AG04450 (cell line): ENCODE measurements at regions not wholly inside any gene's neighbourhood (a gene's known extent, or its start where the extent isn't known, plus 50 kb on each side); places are given as distances from the start of the nearest gene placed in this dataset.

Experiments used
- CTCF ChIA-PET: fragments of 300-600, 350-600 bp; formaldehyde crosslinking; extraction: SDS; loops from one replicate; lab custom pipeline; 2022; ENCODE audit warnings: antibody characterized with exemption, inconsistent platforms; lab: Charles Lee
- POLR2A ChIA-PET: fragments of 350-600 bp; formaldehyde crosslinking; extraction: SDS; loops from one replicate; lab custom pipeline; 2021; ENCODE audit warnings: antibody characterized with exemption, inconsistent platforms; lab: Yijun Ruan, JAX
- DNase-seq: peaks from one replicate; pipeline ENCODE4 v3.0.0-alpha.2; 2011; ENCODE audit warnings: low read depth, low spot score
- H3K27ac ChIP-seq: one replicate; pipeline ENCODE4 v1.5.1; 2012; ENCODE audit warnings: low read depth, low read length, control low read depth
- H3K27me3 ChIP-seq: one replicate; pipeline ENCODE4 v1.6.0; 2012; ENCODE audit warnings: low read length; ENCODE audit not compliant: control insufficient read depth, insufficient read depth
- H3K4me3 ChIP-seq: 2 replicates; pipeline ENCODE4 v1.5.1; 2011; ENCODE audit warnings: mild to moderate bottlenecking, low read depth, low read length, control low read depth
- H3K9me3 ChIP-seq: 2 replicates; pipeline ENCODE4 v1.5.1; 2012; ENCODE audit warnings: low read length; ENCODE audit not compliant: control insufficient read depth, insufficient read depth
- TF ChIP-seq, protein P1 (sequence below): IDR thresholded peaks from 2 replicates; pipeline ENCODE4 v1.5.1; 2011; ENCODE audit warnings: low read depth, low read length, control low read depth, inconsistent platforms

DNA sequence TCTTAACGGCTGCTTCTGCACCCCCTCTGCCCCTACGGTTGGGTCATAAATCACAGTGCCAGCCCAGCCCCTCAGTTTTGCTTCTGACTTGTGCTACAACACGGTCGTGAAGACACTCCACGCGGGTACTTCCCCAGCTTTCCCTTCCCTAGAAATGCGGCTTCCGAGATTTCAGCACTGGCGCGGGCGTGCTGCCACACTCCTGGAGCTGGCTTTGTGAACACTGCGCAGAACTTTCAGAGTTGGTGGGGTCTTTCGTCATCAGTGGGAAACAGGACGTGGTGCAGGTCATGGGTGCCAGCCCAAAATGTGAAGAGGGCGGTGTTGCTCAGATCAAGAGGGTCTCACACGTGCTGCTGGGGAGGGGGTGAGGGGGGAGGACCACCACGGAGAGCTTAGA, 733.0 kb upstream of the SALL3 start:
- H3K4me3 ChIP-seq = no peak overlapping the region
- CTCF ChIA-PET = no interaction called here
- POLR2A ChIA-PET = no interaction called here
- no peak for DNase-seq
- TF ChIP-seq, protein P1, sequence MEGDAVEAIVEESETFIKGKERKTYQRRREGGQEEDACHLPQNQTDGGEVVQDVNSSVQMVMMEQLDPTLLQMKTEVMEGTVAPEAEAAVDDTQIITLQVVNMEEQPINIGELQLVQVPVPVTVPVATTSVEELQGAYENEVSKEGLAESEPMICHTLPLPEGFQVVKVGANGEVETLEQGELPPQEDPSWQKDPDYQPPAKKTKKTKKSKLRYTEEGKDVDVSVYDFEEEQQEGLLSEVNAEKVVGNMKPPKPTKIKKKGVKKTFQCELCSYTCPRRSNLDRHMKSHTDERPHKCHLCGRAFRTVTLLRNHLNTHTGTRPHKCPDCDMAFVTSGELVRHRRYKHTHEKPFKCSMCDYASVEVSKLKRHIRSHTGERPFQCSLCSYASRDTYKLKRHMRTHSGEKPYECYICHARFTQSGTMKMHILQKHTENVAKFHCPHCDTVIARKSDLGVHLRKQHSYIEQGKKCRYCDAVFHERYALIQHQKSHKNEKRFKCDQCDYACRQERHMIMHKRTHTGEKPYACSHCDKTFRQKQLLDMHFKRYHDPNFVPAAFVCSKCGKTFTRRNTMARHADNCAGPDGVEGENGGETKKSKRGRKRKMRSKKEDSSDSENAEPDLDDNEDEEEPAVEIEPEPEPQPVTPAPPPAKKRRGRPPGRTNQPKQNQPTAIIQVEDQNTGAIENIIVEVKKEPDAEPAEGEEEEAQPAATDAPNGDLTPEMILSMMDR = no peak
- H3K9me3 ChIP-seq = peaks cover 59% of the 10 kb centered on the region
- H3K27me3 ChIP-seq = no peaks in the 10 kb centered on the region
- H3K27ac ChIP-seq = no peak overlapping the region

DNA sequence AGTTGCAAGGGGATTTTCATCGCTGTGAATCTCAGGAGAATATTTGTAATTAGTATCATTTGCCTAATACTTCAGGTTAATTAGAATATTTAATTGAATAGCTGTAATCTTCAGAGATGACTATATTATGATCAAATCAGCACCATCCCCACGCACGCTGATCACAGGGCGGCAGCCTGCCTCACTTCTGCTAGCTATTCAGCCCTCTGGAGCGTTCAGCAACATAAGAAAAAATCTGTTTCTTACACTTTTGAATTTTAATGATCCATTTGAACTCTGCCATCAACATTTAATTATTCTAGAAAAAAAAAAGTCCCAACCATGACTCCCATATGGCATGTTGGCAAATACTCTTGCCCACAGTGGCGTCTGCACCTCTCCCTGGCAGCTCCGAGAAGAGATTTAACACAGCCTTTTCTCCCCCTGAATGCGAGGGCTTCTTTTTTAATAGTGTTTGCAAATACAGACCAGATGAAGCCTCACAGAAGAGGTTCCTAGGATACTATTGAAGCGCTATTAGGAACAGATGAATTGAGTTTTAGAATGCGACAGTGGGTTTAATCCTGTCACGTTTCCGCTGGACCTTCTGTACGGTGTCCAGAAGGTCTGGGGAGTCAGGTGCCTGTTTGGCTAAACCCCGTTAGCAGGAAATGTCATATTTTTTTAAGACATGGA, 731.9 kb upstream of the SALL3 start:
- POLR2A ChIA-PET = no interaction called here
- H3K27ac ChIP-seq = no peak overlapping the region
- no peak overlapping the region for H3K4me3 ChIP-seq
- DNase-seq = no peak
- TF ChIP-seq, protein P1 = no peak
- H3K9me3 ChIP-seq = peaks cover 55% of the 10 kb centered on the region
- no peaks in the 10 kb centered on the region for H3K27me3 ChIP-seq
- CTCF ChIA-PET = no interaction called here

DNA sequence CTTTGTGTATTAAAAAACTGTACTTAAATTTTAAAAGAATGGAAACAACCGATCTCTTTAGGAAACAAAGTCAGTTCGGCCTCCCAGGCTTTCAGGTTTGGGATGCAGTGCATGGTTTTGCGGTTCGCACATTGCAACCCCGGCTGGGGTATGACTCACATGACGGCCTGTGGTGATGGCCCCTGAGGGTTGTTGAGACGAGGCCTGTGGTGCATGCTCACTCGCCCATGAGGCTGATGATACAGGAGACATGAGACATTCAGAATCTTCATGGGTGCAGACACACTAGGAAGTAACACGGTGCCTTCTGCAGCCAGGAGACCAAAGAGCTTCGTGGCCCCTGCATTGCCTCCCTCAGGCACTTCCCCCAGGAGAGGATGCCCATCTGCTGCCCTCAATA, 724.6 kb upstream of the SALL3 start:
- Histone ChIP-seq H3K4me3 (no peak overlapping the region), H3K9me3 (peaks cover 25% of the 10 kb centered on the region), H3K27ac (no peak overlapping the region), H3K27me3 (no peaks in the 10 kb centered on the region)
- ChIA-PET CTCF (no interaction called here), POLR2A (no interaction called here)
- no peak for DNase-seq
- TF ChIP-seq, protein P1 = no peak

DNA sequence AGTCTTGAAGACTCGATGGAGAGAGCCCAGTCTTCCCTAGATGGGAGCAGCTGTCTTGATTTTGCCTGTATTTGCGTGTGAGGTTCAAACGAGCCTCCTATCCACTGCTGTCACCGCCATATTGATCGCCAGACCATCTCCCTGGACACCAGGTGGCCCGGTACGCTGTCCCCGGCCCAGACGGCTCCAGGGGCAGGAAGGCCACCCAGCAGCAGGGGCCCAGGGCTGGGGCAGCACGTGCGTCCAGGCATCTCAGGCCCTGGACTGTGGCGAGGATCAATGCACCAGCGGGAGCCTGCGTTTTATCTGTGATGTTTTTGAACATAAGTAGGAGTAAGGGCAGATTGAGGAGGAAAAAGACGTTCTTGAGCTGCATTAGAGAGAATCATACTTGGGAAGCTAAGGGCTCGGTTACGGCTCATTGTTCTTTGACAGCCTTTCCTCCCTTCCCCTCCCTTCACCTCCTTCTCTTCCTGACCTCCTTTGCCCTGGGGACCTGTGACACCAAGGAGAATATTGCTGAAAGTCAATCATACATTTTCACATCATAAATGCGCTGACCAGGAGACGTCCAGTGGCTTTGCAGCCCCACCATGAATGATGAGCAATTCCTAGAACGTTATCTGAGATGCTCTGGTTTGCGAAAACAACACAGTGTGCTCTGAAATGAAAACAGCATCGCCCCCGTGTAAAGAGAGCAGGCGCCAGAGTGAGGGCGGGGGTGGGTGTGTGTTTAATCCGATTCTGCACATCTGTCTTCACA, 711.2 kb upstream of the SALL3 start:
- ChIA-PET CTCF (no interaction called here), POLR2A (no interaction called here)
- Histone ChIP-seq H3K4me3 (no peak overlapping the region), H3K27me3 (no peaks in the 10 kb centered on the region), H3K9me3 (peaks cover 36% of the 10 kb centered on the region), H3K27ac (no peak overlapping the region)
- TF ChIP-seq, protein P1 = no peak
- no peak for DNase-seq

DNA sequence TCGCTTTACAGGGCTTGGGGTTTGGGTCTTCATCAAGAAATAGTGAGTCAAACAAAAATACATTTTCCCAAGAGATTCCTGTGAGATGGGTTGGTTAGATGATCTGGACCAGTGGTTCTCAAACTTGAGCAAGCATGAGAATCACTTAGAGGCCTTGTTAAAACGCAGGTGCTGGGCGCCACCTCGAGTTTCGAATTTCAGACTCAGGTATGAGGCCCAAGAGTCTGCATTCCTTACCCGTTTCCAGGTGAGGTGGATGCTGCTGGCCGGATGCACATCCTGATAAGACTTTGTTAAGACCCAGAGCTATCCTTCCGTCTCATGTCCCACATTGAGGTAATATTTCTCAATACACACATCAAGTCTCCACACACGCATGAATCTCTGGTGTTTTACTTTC, 707.8 kb upstream of the SALL3 start:
- ChIA-PET POLR2A (no interaction called here), CTCF (no interaction called here)

More for the DNA sequence above, 707.8 kb upstream of the SALL3 start:
- Histone ChIP-seq H3K27ac (no peak overlapping the region), H3K9me3 (peaks cover 33% of the 10 kb centered on the region), H3K4me3 (no peak overlapping the region), H3K27me3 (no peaks in the 10 kb centered on the region)
- no peak for DNase-seq
- TF ChIP-seq, protein P1 = no peak
